ENCODE measurements at regions not wholly inside any gene's neighbourhood (a gene's known extent, or its start where the extent isn't known, plus 50 kb on each side); places are given as distances from the start of the nearest gene placed in this dataset.

GRCh38 chr1:217311269-217311668 lies 319.6 kb downstream of the GPATCH2 start:
- no peaks in the 10 kb centered on the region for H3K4me1 ChIP-seq (ENCODE audit: control insufficient read depth in 1 of 2, insufficient read depth in 2 of 2, low read length in 2 of 2)
- H3K4me3 ChIP-seq (ENCODE audit: low read depth in 1 of 2, low read length in 2 of 2): no peak overlapping the region
- H3K27ac ChIP-seq (ENCODE audit: low read length): no peak overlapping the region
- H3K36me3 ChIP-seq (ENCODE audit: control insufficient read depth in 1 of 2, insufficient read depth in 2 of 2, low read length in 2 of 2): no peaks in the 10 kb centered on the region
- H3K9me3 ChIP-seq (ENCODE audit: control insufficient read depth in 1 of 2, low read length in 2 of 2): no peaks in the 10 kb centered on the region
- H3K27me3 ChIP-seq (ENCODE audit: low read depth, low read length): no peaks in the 10 kb centered on the region

GRCh38 chr1:217281332-217281731 lies 349.6 kb downstream of the GPATCH2 start:
- Histone ChIP-seq H3K27ac (ENCODE audit: low read length) (no peak overlapping the region), H3K9me3 (ENCODE audit: control insufficient read depth in 1 of 2, low read length in 2 of 2) (no peaks in the 10 kb centered on the region), H3K4me1 (ENCODE audit: control insufficient read depth in 1 of 2, insufficient read depth in 2 of 2, low read length in 2 of 2) (no peaks in the 10 kb centered on the region), H3K36me3 (ENCODE audit: control insufficient read depth in 1 of 2, insufficient read depth in 2 of 2, low read length in 2 of 2) (no peaks in the 10 kb centered on the region), H3K27me3 (ENCODE audit: low read depth, low read length) (no peaks in the 10 kb centered on the region), H3K4me3 (ENCODE audit: low read depth in 1 of 2, low read length in 2 of 2) (no peak overlapping the region)

- Histone ChIP-seq H3K27me3 (ENCODE audit: low read depth, low read length) (no peaks in the 10 kb centered on the region), H3K4me3 (ENCODE audit: low read depth in 1 of 2, low read length in 2 of 2) (no peak overlapping the region), H3K36me3 (ENCODE audit: control insufficient read depth in 1 of 2, insufficient read depth in 2 of 2, low read length in 2 of 2) (no peaks in the 10 kb centered on the region), H3K9me3 (ENCODE audit: control insufficient read depth in 1 of 2, low read length in 2 of 2) (no peaks in the 10 kb centered on the region), H3K4me1 (ENCODE audit: control insufficient read depth in 1 of 2, insufficient read depth in 2 of 2, low read length in 2 of 2) (no peaks in the 10 kb centered on the region), H3K27ac (ENCODE audit: low read length) (no peak overlapping the region)
These were observed 355.1 kb downstream of the GPATCH2 start for GRCh38 chr1:217275655-217276398.

GRCh38 chr1:217274927-217275654 lies 355.8 kb downstream of the GPATCH2 start:
- Histone ChIP-seq H3K36me3 (ENCODE audit: control insufficient read depth in 1 of 2, insufficient read depth in 2 of 2, low read length in 2 of 2) (no peaks in the 10 kb centered on the region), H3K4me1 (ENCODE audit: control insufficient read depth in 1 of 2, insufficient read depth in 2 of 2, low read length in 2 of 2) (no peaks in the 10 kb centered on the region), H3K9me3 (ENCODE audit: control insufficient read depth in 1 of 2, low read length in 2 of 2) (no peaks in the 10 kb centered on the region), H3K4me3 (ENCODE audit: low read depth in 1 of 2, low read length in 2 of 2) (no peak overlapping the region), H3K27me3 (ENCODE audit: low read depth, low read length) (no peaks in the 10 kb centered on the region), H3K27ac (ENCODE audit: low read length) (no peak overlapping the region)

GRCh38 chr1:217274416-217274815 lies 356.5 kb downstream of the GPATCH2 start:
- no peaks in the 10 kb centered on the region for H3K9me3 ChIP-seq (ENCODE audit: control insufficient read depth in 1 of 2, low read length in 2 of 2)
- no peaks in the 10 kb centered on the region for H3K27me3 ChIP-seq (ENCODE audit: low read depth, low read length)
- no peaks in the 10 kb centered on the region for H3K4me1 ChIP-seq (ENCODE audit: control insufficient read depth in 1 of 2, insufficient read depth in 2 of 2, low read length in 2 of 2)
- no peak overlapping the region for H3K27ac ChIP-seq (ENCODE audit: low read length)
- H3K4me3 ChIP-seq (ENCODE audit: low read depth in 1 of 2, low read length in 2 of 2): no peak overlapping the region
- no peaks in the 10 kb centered on the region for H3K36me3 ChIP-seq (ENCODE audit: control insufficient read depth in 1 of 2, insufficient read depth in 2 of 2, low read length in 2 of 2)

- Histone ChIP-seq H3K4me3 (ENCODE audit: low read depth in 1 of 2, low read length in 2 of 2) (no peak overlapping the region), H3K27ac (ENCODE audit: low read length) (no peak overlapping the region), H3K4me1 (ENCODE audit: control insufficient read depth in 1 of 2, insufficient read depth in 2 of 2, low read length in 2 of 2) (no peaks in the 10 kb centered on the region), H3K9me3 (ENCODE audit: control insufficient read depth in 1 of 2, low read length in 2 of 2) (no peaks in the 10 kb centered on the region), H3K36me3 (ENCODE audit: control insufficient read depth in 1 of 2, insufficient read depth in 2 of 2, low read length in 2 of 2) (no peaks in the 10 kb centered on the region), H3K27me3 (ENCODE audit: low read depth, low read length) (no peaks in the 10 kb centered on the region)
These were observed 357.0 kb downstream of the GPATCH2 start for GRCh38 chr1:217273866-217274265.

- H3K27ac ChIP-seq (ENCODE audit: low read length): no peak overlapping the region
- no peaks in the 10 kb centered on the region for H3K27me3 ChIP-seq (ENCODE audit: low read depth, low read length)
- H3K4me3 ChIP-seq (ENCODE audit: low read depth in 1 of 2, low read length in 2 of 2): no peak overlapping the region
- H3K36me3 ChIP-seq (ENCODE audit: control insufficient read depth in 1 of 2, insufficient read depth in 2 of 2, low read length in 2 of 2): no peaks in the 10 kb centered on the region
- no peaks in the 10 kb centered on the region for H3K4me1 ChIP-seq (ENCODE audit: control insufficient read depth in 1 of 2, insufficient read depth in 2 of 2, low read length in 2 of 2)
- no peaks in the 10 kb centered on the region for H3K9me3 ChIP-seq (ENCODE audit: control insufficient read depth in 1 of 2, low read length in 2 of 2)
These were observed 358.5 kb downstream of the GPATCH2 start for GRCh38 chr1:217272385-217272784.

GRCh38 chr1:217270101-217270500 lies 360.8 kb downstream of the GPATCH2 start:
- Histone ChIP-seq H3K4me1 (ENCODE audit: control insufficient read depth in 1 of 2, insufficient read depth in 2 of 2, low read length in 2 of 2) (no peaks in the 10 kb centered on the region), H3K9me3 (ENCODE audit: control insufficient read depth in 1 of 2, low read length in 2 of 2) (no peaks in the 10 kb centered on the region), H3K27ac (ENCODE audit: low read length) (no peak overlapping the region), H3K36me3 (ENCODE audit: control insufficient read depth in 1 of 2, insufficient read depth in 2 of 2, low read length in 2 of 2) (no peaks in the 10 kb centered on the region), H3K4me3 (ENCODE audit: low read depth in 1 of 2, low read length in 2 of 2) (no peak overlapping the region), H3K27me3 (ENCODE audit: low read depth, low read length) (no peaks in the 10 kb centered on the region)

GRCh38 chr1:217268058-217268457 lies 362.8 kb downstream of the GPATCH2 start:
- Histone ChIP-seq H3K4me3 (ENCODE audit: low read depth in 1 of 2, low read length in 2 of 2) (no peak overlapping the region), H3K36me3 (ENCODE audit: control insufficient read depth in 1 of 2, insufficient read depth in 2 of 2, low read length in 2 of 2) (no peaks in the 10 kb centered on the region), H3K9me3 (ENCODE audit: control insufficient read depth in 1 of 2, low read length in 2 of 2) (no peaks in the 10 kb centered on the region), H3K27me3 (ENCODE audit: low read depth, low read length) (no peaks in the 10 kb centered on the region), H3K27ac (ENCODE audit: low read length) (no peak overlapping the region), H3K4me1 (ENCODE audit: control insufficient read depth in 1 of 2, insufficient read depth in 2 of 2, low read length in 2 of 2) (no peaks in the 10 kb centered on the region)

GRCh38 chr1:217261636-217262035 lies 369.3 kb downstream of the GPATCH2 start:
- no peaks in the 10 kb centered on the region for H3K9me3 ChIP-seq (ENCODE audit: control insufficient read depth in 1 of 2, low read length in 2 of 2)
- H3K4me1 ChIP-seq (ENCODE audit: control insufficient read depth in 1 of 2, insufficient read depth in 2 of 2, low read length in 2 of 2): no peaks in the 10 kb centered on the region
- no peaks in the 10 kb centered on the region for H3K36me3 ChIP-seq (ENCODE audit: control insufficient read depth in 1 of 2, insufficient read depth in 2 of 2, low read length in 2 of 2)
- no peak overlapping the region for H3K27ac ChIP-seq (ENCODE audit: low read length)
- H3K27me3 ChIP-seq (ENCODE audit: low read depth, low read length): no peaks in the 10 kb centered on the region
- H3K4me3 ChIP-seq (ENCODE audit: low read depth in 1 of 2, low read length in 2 of 2): no peak overlapping the region

- no peaks in the 10 kb centered on the region for H3K27me3 ChIP-seq (ENCODE audit: low read depth, low read length)
- H3K36me3 ChIP-seq (ENCODE audit: control insufficient read depth in 1 of 2, insufficient read depth in 2 of 2, low read length in 2 of 2): no peaks in the 10 kb centered on the region
- no peak overlapping the region for H3K27ac ChIP-seq (ENCODE audit: low read length)
- H3K4me3 ChIP-seq (ENCODE audit: low read depth in 1 of 2, low read length in 2 of 2): no peak overlapping the region
- no peaks in the 10 kb centered on the region for H3K4me1 ChIP-seq (ENCODE audit: control insufficient read depth in 1 of 2, insufficient read depth in 2 of 2, low read length in 2 of 2)
- H3K9me3 ChIP-seq (ENCODE audit: control insufficient read depth in 1 of 2, low read length in 2 of 2): peaks cover 0 to 2% of the 10 kb centered on the region in 2 donors
These were observed 370.2 kb downstream of the GPATCH2 start for GRCh38 chr1:217260676-217261075.

All from muscle layer of duodenum (tissue), 2 donors.